ENCODE measurements at regions not wholly inside any gene's neighbourhood (a gene's known extent, or its start where the extent isn't known, plus 50 kb on each side); places are given as distances from the start of the nearest gene placed in this dataset.

DNA sequence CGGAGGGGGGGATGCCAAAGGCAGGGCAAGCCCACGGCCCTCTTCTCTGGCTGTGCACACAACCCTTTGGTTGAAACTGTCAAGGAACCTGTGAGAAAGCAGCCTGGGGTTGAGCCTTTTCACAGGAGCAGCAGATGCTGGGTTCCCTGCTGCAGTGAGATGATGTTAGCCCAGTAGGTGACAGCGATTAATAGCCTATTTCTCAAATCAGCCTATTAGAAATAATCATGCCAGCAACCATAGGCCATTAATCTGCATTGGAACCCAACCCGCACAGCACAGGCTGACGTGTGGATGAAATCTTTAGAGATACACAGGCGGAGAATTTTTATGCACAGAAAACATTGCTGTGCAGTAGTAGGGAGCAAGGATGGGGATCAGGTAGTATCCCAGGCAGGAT, 637.5 kb downstream of the AJAP1 start:
- no peak for TF ChIP-seq TAF1 (IDR thresholded peaks at IDR 0.05; ENCODE audit: borderline replicate concordance, insufficient read depth, low read length)
- TF ChIP-seq POLR2AphosphoS5 (IDR thresholded peaks at IDR 0.05; ENCODE audit: low read depth, low read length): no peak

All from PFSK-1 (cell line).